Endothelial cell of umbilical vein (primary cell): ENCODE measurements at regions not wholly inside any gene's neighbourhood (a gene's known extent, or its start where the extent isn't known, plus 50 kb on each side); places are given as distances from the start of the nearest gene placed in this dataset.

ENCODE experiments used
- BruUV-seq: library from RNA; stranded (reverse); fragments of 400-500 nt; replicated peaks from 2 replicates; lab custom pipeline; 2021; lab: Mats Ljungman, UMichigan
- CTCF ChIA-PET: fragments of 300-600, 350-600 bp; sonication (Branson Sonifier 250); formaldehyde crosslinking; loops from one replicate; lab custom pipeline; 2021; ENCODE audit warnings: antibody characterized with exemption, inconsistent platforms; lab: Charles Lee
- POLR2A ChIA-PET: fragments of 300-600, 350-600 bp; sonication (Branson Sonifier 250); formaldehyde crosslinking; loops from one replicate; lab custom pipeline; 2021; ENCODE audit warnings: antibody characterized with exemption, inconsistent platforms; lab: Charles Lee
- DNase-seq: peaks from one replicate; pipeline ENCODE4 v3.0.0-alpha.2; 2011; ENCODE audit warnings: low read depth, low spot score
- FAIRE-seq: peaks from 2 replicates; lab custom pipeline; 2011; peaks lifted over from hg19 to GRCh38; lab: Jason Lieb, UNC
- H2AFZ ChIP-seq: 2 replicates; pipeline ENCODE4 v1.6.0; 2012; ENCODE audit warnings: low read depth, low read length, control low read depth, inconsistent platforms
- H3K27ac ChIP-seq: 2 replicates; pipeline ENCODE4 v1.5.1; 2011; ENCODE audit warnings: low read depth, mild to moderate bottlenecking, control low read depth, low read length, moderate library complexity; ENCODE audit not compliant: insufficient read depth
- H3K27me3 ChIP-seq, 2 experiments: 2 replicates each; pipeline versions ENCODE4 v1.6.0 to v1.6.1; 2011; ENCODE audit warnings: low read length in 2 of 2, mixed read lengths in 1 of 2; ENCODE audit not compliant: control insufficient read depth in 2 of 2, insufficient read depth in 2 of 2
- H3K36me3 ChIP-seq, 2 experiments: 2 replicates in 1 of 2; 3 replicates in 1 of 2; pipeline ENCODE4 v1.5.1; 2011; ENCODE audit warnings: low read length in 2 of 2, mild to moderate bottlenecking in 1 of 2, moderate library complexity in 1 of 2; ENCODE audit not compliant: control insufficient read depth in 2 of 2, insufficient read depth in 2 of 2; ENCODE audit errors: extremely low read depth in 1 of 2
- H3K4me1 ChIP-seq: 3 replicates; pipeline ENCODE4 v1.5.1; 2011; ENCODE audit warnings: mild to moderate bottlenecking, low read length; ENCODE audit not compliant: control insufficient read depth, insufficient read depth; ENCODE audit errors: extremely low read depth
- H3K4me2 ChIP-seq: 2 replicates; pipeline ENCODE4 v1.6.1; 2011; ENCODE audit warnings: low read length, control low read depth, mixed read lengths; ENCODE audit not compliant: insufficient read depth
- H3K4me3 ChIP-seq, 3 experiments: fragments of 200-600 bp in 1 of 3; sonication (generic), shearing (Covaris generic) in 1 of 3; replicated peaks in 1 of 3; 2 replicates each; pipeline ENCODE4 v1.5.1; 2011 to 2016; ENCODE audit warnings: control low read depth in 3 of 3, low read length in 3 of 3, mild to moderate bottlenecking in 2 of 3, inconsistent platforms in 1 of 3, low read depth in 1 of 3, moderate library complexity in 1 of 3; ENCODE audit not compliant: insufficient read depth in 1 of 3
- H3K79me2 ChIP-seq: 2 replicates; pipeline ENCODE4 v1.6.0; 2012; ENCODE audit warnings: low read length, inconsistent platforms; ENCODE audit not compliant: control insufficient read depth, insufficient read depth
- H3K9ac ChIP-seq: replicated peaks from 2 replicates; pipeline ENCODE3; 2011; ENCODE audit warnings: low read length, control low read depth; ENCODE audit not compliant: insufficient read depth; ENCODE audit errors: extremely low read depth
- H3K9me1 ChIP-seq: replicated peaks from 3 replicates; pipeline ENCODE4 v1.6.0; 2011; ENCODE audit warnings: mild to moderate bottlenecking, low read length; ENCODE audit not compliant: control insufficient read depth, insufficient read depth; ENCODE audit errors: extremely low read depth
- H3K9me3 ChIP-seq: replicated peaks from 2 replicates; pipeline ENCODE4 v1.5.1; 2012; ENCODE audit warnings: low read length, inconsistent platforms; ENCODE audit not compliant: control insufficient read depth, insufficient read depth
- H4K20me1 ChIP-seq: replicated peaks from 2 replicates; pipeline ENCODE3; 2011; ENCODE audit warnings: mild to moderate bottlenecking, low read length; ENCODE audit not compliant: control insufficient read depth, insufficient read depth; ENCODE audit errors: extremely low read depth
- EZH2 ChIP-seq: IDR thresholded peaks from 2 replicates; pipeline ENCODE4 v1.6.1; 2012; ENCODE audit warnings: borderline replicate concordance, low read depth, mild to moderate bottlenecking, moderate library complexity, low read length, inconsistent platforms; ENCODE audit not compliant: severe bottlenecking
- FOS ChIP-seq: IDR thresholded peaks from 2 replicates; pipeline ENCODE4 v1.6.1; 2011; ENCODE audit warnings: mild to moderate bottlenecking, low read length, moderate library complexity, borderline replicate concordance; ENCODE audit not compliant: insufficient read depth
- GATA2 ChIP-seq: IDR thresholded peaks from 2 replicates; pipeline ENCODE4 v1.7.0; 2011; ENCODE audit warnings: low read depth, mild to moderate bottlenecking, moderate library complexity, mixed read lengths, low read length; ENCODE audit not compliant: insufficient read length, insufficient read depth
- JUN ChIP-seq: IDR thresholded peaks from 2 replicates; pipeline ENCODE4 v1.6.1; 2011; ENCODE audit warnings: borderline replicate concordance, low read depth; ENCODE audit not compliant: insufficient read length, insufficient read depth
- MYC ChIP-seq: IDR thresholded peaks from one replicate; pipeline ENCODE4 v1.6.1; 2011; ENCODE audit warnings: mild to moderate bottlenecking, low read depth, low read length
- POLR2A ChIP-seq: IDR thresholded peaks from 2 replicates; pipeline ENCODE4 v1.6.1; 2012; ENCODE audit warnings: low read depth, mild to moderate bottlenecking, control low read depth, low read length
- POLR2AphosphoS5 ChIP-seq: IDR thresholded peaks from 2 replicates; pipeline ENCODE4 v1.6.1; 2012; ENCODE audit warnings: low read depth, mild to moderate bottlenecking, control low read depth, low read length, moderate library complexity; ENCODE audit not compliant: insufficient read depth
- dilution Hi-C: fragments of 300-500 bp; cut with MboI; formaldehyde crosslinking; loops from one replicate; pipeline ENCODE4 v1.15.0; 2019; ENCODE audit warnings: low sequenced_read_pairs; ENCODE audit not compliant: extremely low pct_ligation_motif_present
- intact Hi-C: fragments of 100-400 bp; cut with micrococcal nuclease; formaldehyde crosslinking; loops from one replicate; pipeline ENCODE4 v1.10.0; 2022
- TF ChIP-seq, protein P1 (sequence below), 2 donors: IDR thresholded peaks; 1 replicate in 1 of 2; 2 replicates in 1 of 2; pipeline ENCODE4 v1.5.1; 2011; ENCODE audit warnings: low read length in 2 of 2, mild to moderate bottlenecking in 2 of 2, moderate library complexity in 2 of 2, control low read depth in 1 of 2, inconsistent platforms in 1 of 2, low read depth in 1 of 2; ENCODE audit not compliant: insufficient read depth in 1 of 2; ENCODE audit errors: extremely low read depth in 1 of 2
- TF ChIP-seq, protein P2 (sequence below): IDR thresholded peaks from 2 replicates; pipeline ENCODE4 v1.6.1; 2011; ENCODE audit not compliant: insufficient read depth, insufficient read length

DNA sequence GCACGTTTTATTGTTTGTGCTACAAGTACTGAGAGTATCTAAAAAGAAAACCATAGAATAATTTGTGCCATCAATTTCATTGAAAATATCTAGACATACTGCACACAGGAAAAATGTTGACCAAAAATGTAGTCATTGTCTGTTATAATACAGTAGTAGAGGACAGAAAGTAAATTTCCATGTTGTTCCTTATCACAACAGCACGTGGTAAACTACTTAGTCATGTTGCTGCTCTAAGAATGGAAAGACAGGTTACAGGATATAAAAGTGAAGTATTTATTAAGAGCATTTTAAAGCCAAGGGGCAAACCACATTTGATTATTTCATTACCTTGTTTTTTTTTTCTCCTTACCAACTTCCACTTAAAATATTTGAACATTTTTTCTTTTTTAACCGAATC lies 89.0 kb upstream of the CEP85L start:
- no peak overlapping the region for H3K4me3 ChIP-seq
- H3K4me1 ChIP-seq: no peaks in the 10 kb centered on the region
- H3K9ac ChIP-seq: no peak overlapping the region
- FAIRE-seq: peak; percentile 49
- dilution Hi-C loops (no loop called here), intact Hi-C loops (no loop called here)
- peaks cover 2 to 4% of the 10 kb centered on the region in 2 experiments for H3K27me3 ChIP-seq
- H4K20me1 ChIP-seq: no peaks in the 10 kb centered on the region
- POLR2A ChIA-PET: no interaction called here
- no peak overlapping the region for H2AFZ ChIP-seq
- no peak overlapping the region for H3K27ac ChIP-seq
- no peaks in the 10 kb centered on the region for H3K9me1 ChIP-seq
- no peaks in the 10 kb centered on the region for H3K79me2 ChIP-seq
- no peaks in the 10 kb centered on the region for H3K36me3 ChIP-seq
- no peak overlapping the region for H3K4me2 ChIP-seq
- H3K9me3 ChIP-seq: no peaks in the 10 kb centered on the region
- peak; percentile 56 for DNase-seq
- TF ChIP-seq FOS (no peak), EZH2 (no peak)
- CTCF ChIA-PET: no interaction called here
- BruUV-seq: no TSS peak

DNA sequence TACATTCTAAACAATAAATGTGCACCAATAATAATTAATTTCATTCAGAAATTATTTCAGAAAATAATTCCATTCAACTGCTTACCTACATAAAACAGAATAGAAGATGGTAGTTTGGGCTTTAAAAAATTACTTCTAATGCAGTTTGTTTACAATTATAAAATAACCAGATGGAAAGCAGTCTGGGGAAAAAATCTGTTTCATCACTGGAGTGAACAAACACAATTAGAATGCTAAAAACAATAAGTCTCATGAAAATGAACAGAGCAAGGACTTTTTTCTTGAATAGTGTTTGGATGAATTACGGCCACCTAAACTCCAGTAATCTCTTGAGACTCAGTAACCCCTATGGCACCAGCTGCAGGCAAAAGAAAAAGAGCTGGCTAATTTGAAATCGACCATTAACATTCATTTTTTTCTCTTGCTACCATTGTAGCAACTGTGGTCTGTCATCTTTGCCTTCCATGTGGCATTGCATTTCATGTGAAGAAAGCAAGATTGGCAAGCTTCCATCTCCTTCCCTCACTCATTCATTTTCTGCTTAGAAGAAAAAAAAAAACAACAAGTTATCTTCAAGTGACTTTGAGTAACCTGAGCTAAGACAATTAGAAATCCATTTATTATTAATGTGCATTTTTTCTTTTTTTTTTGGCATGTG lies 88.4 kb upstream of the CEP85L start:
- Histone ChIP-seq H3K27me3 (peaks cover 2 to 4% of the 10 kb centered on the region in 2 experiments), H3K4me2 (no peak overlapping the region), H3K4me3 (no peak overlapping the region), H4K20me1 (no peaks in the 10 kb centered on the region), H3K9me3 (no peaks in the 10 kb centered on the region), H3K36me3 (no peaks in the 10 kb centered on the region), H3K4me1 (no peaks in the 10 kb centered on the region), H2AFZ (no peak overlapping the region), H3K27ac (no peak overlapping the region), H3K9ac (no peak overlapping the region), H3K9me1 (no peaks in the 10 kb centered on the region), H3K79me2 (no peaks in the 10 kb centered on the region)
- FAIRE-seq (no peak), DNase-seq (no peak)
- TF ChIP-seq GATA2 (no peak), JUN (no peak), POLR2A (no peak), POLR2AphosphoS5 (no peak), EZH2 (no peak), MYC (no peak), FOS (no peak)
- TF ChIP-seq, protein P1, sequence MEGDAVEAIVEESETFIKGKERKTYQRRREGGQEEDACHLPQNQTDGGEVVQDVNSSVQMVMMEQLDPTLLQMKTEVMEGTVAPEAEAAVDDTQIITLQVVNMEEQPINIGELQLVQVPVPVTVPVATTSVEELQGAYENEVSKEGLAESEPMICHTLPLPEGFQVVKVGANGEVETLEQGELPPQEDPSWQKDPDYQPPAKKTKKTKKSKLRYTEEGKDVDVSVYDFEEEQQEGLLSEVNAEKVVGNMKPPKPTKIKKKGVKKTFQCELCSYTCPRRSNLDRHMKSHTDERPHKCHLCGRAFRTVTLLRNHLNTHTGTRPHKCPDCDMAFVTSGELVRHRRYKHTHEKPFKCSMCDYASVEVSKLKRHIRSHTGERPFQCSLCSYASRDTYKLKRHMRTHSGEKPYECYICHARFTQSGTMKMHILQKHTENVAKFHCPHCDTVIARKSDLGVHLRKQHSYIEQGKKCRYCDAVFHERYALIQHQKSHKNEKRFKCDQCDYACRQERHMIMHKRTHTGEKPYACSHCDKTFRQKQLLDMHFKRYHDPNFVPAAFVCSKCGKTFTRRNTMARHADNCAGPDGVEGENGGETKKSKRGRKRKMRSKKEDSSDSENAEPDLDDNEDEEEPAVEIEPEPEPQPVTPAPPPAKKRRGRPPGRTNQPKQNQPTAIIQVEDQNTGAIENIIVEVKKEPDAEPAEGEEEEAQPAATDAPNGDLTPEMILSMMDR (IDR thresholded peaks at IDR 0.05; ENCODE audit: extremely low read depth in 1 of 2, insufficient read depth in 1 of 2, low read depth in 1 of 2, low read length in 2 of 2): no peak
- TF ChIP-seq, protein P2, sequence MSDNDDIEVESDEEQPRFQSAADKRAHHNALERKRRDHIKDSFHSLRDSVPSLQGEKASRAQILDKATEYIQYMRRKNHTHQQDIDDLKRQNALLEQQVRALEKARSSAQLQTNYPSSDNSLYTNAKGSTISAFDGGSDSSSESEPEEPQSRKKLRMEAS: no peak
- ChIA-PET POLR2A (no interaction called here), CTCF (no interaction called here)
- no TSS peak for BruUV-seq
- dilution Hi-C loops (no loop called here), intact Hi-C loops (no loop called here)
